SU-DHL-6 (cell line): ENCODE measurements at regions not wholly inside any gene's neighbourhood (a gene's known extent, or its start where the extent isn't known, plus 50 kb on each side); places are given as distances from the start of the nearest gene placed in this dataset.

Source experiments
- H2AFZ ChIP-seq: fragments of 200-600 bp; sonication (generic); 2 replicates; pipeline ENCODE4 v1.6.1; 2014; ENCODE audit warnings: low read depth, mild to moderate bottlenecking, moderate library complexity, mixed read lengths, antibody characterized with exemption, low read length; ENCODE audit not compliant: severe bottlenecking
- H3F3A ChIP-seq: fragments of 200-600 bp; shearing (Covaris generic); 2 replicates; pipeline ENCODE4 v1.6.0; 2016; ENCODE audit warnings: antibody characterized with exemption, mild to moderate bottlenecking; ENCODE audit not compliant: insufficient read depth
- H3K27ac ChIP-seq: fragments of 200-600 bp; sonication (generic); 2 replicates; pipeline ENCODE4 v1.5.1; 2016; ENCODE audit warnings: low read depth, mild to moderate bottlenecking, low read length, moderate library complexity, mixed read lengths
- H3K27me3 ChIP-seq: fragments of 200-600 bp; sonication (generic), shearing (Covaris generic); 2 replicates; pipeline ENCODE4 v1.6.0; 2014; ENCODE audit warnings: mild to moderate bottlenecking, low read length
- H3K36me3 ChIP-seq: fragments of 200-600 bp; sonication (generic); 2 replicates; pipeline ENCODE4 v1.6.1; 2014; ENCODE audit warnings: mild to moderate bottlenecking, low read length, mixed read lengths
- H3K4me2 ChIP-seq: fragments of 300-600, 200-600 bp; shearing (Covaris generic), sonication (generic); 2 replicates; pipeline ENCODE4 v1.6.0; 2014; ENCODE audit warnings: low read length, low read depth, mild to moderate bottlenecking; ENCODE audit not compliant: poor library complexity, severe bottlenecking
- H3K4me3 ChIP-seq: fragments of 200-600 bp; sonication (generic); 2 replicates; pipeline ENCODE4 v1.5.1; 2014; ENCODE audit warnings: antibody characterized with exemption, low read length, mild to moderate bottlenecking, mixed read lengths; ENCODE audit not compliant: insufficient read depth, poor library complexity, severe bottlenecking
- H3K79me2 ChIP-seq: fragments of 200-600 bp; sonication (generic); 2 replicates; pipeline ENCODE4 v1.6.1; 2014; ENCODE audit warnings: mild to moderate bottlenecking, low read length, moderate library complexity; ENCODE audit not compliant: insufficient read depth
- H3K9ac ChIP-seq: fragments of 200-600 bp; sonication (generic); 2 replicates; pipeline ENCODE4 v1.7.0; 2014; ENCODE audit warnings: mild to moderate bottlenecking, low read length
- H3K9me2 ChIP-seq: fragments of 200-600 bp; sonication (generic); replicated peaks from 2 replicates; pipeline ENCODE4 v1.6.1; 2014; ENCODE audit warnings: low read length; ENCODE audit not compliant: insufficient read depth
- H3K9me3 ChIP-seq: fragments of 200-600 bp; sonication (generic); 2 replicates; pipeline ENCODE4 v1.6.1; 2014; ENCODE audit warnings: low read length, mixed read lengths; ENCODE audit not compliant: insufficient read depth
- H4K20me1 ChIP-seq: fragments of 200-600 bp; sonication (generic); 2 replicates; pipeline ENCODE4 v1.6.1; 2014; ENCODE audit warnings: low read depth, mild to moderate bottlenecking, antibody characterized with exemption, low read length, moderate library complexity, mixed read lengths
- EZH2phosphoT487 ChIP-seq: fragments of 200-600 bp; sonication (generic), shearing (Covaris generic); conservative IDR thresholded peaks from 2 replicates; pipeline ENCODE4 v1.6.1; 2018; ENCODE audit warnings: mild to moderate bottlenecking, antibody characterized with exemption, low read length, moderate library complexity, mixed read lengths
- TF ChIP-seq, protein P1 (sequence below): fragments of 200-600 bp; sonication (generic); IDR thresholded peaks from one replicate; pipeline ENCODE4 v1.5.1; 2017; ENCODE audit warnings: antibody characterized with exemption, mild to moderate bottlenecking, low read length, moderate library complexity; ENCODE audit not compliant: insufficient read depth, poor library complexity, severe bottlenecking

GRCh38 chr15:95953032-95953431 is 377.5 kb upstream of the NR2F2 start:
- Histone ChIP-seq H3K9me3 (no peaks in the 10 kb centered on the region), H3K36me3 (no peaks in the 10 kb centered on the region), H4K20me1 (no peaks in the 10 kb centered on the region), H3K27me3 (no peaks in the 10 kb centered on the region), H3K9ac (no peak overlapping the region), H3K27ac (no peak overlapping the region), H3K4me2 (no peak overlapping the region), H3F3A (no peaks in the 10 kb centered on the region), H3K4me3 (no peak overlapping the region), H3K9me2 (no peaks in the 10 kb centered on the region), H3K79me2 (no peaks in the 10 kb centered on the region), H2AFZ (no peak overlapping the region)
- no peak for TF ChIP-seq EZH2phosphoT487

DNA sequence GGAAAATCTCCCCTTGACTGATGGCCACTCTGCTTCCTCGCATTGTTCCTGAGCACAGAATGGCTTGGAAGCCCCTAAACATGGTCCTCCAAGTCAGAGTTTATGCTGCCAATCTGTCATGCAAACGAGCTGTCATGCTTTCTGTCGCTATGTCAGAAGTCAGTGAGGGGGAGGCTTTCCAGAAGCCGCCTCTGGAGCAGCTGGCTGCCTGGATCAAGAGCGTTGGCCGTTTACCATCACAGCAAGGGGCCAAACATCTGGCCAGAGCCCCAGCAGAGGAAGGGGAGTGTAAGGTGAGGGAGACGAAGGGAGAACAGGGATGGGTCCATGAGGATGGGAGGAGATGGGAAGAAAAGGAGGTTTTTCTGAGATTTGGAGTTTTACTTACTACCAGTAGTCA is 372.6 kb upstream of the NR2F2 start:
- H3K9ac ChIP-seq, result no peak overlapping the region
- no peak overlapping the region for H3K4me3 ChIP-seq
- no peaks in the 10 kb centered on the region for H3F3A ChIP-seq
- H3K9me3 ChIP-seq, result no peaks in the 10 kb centered on the region
- H3K27me3 ChIP-seq, result no peaks in the 10 kb centered on the region
- H4K20me1 ChIP-seq, result no peaks in the 10 kb centered on the region
- H2AFZ ChIP-seq, result no peak overlapping the region
- TF ChIP-seq, protein P1, sequence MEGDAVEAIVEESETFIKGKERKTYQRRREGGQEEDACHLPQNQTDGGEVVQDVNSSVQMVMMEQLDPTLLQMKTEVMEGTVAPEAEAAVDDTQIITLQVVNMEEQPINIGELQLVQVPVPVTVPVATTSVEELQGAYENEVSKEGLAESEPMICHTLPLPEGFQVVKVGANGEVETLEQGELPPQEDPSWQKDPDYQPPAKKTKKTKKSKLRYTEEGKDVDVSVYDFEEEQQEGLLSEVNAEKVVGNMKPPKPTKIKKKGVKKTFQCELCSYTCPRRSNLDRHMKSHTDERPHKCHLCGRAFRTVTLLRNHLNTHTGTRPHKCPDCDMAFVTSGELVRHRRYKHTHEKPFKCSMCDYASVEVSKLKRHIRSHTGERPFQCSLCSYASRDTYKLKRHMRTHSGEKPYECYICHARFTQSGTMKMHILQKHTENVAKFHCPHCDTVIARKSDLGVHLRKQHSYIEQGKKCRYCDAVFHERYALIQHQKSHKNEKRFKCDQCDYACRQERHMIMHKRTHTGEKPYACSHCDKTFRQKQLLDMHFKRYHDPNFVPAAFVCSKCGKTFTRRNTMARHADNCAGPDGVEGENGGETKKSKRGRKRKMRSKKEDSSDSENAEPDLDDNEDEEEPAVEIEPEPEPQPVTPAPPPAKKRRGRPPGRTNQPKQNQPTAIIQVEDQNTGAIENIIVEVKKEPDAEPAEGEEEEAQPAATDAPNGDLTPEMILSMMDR, result no peak
- TF ChIP-seq EZH2phosphoT487, result no peak
- H3K79me2 ChIP-seq, result no peaks in the 10 kb centered on the region
- no peaks in the 10 kb centered on the region for H3K36me3 ChIP-seq
- H3K27ac ChIP-seq, result no peak overlapping the region
- no peak overlapping the region for H3K4me2 ChIP-seq
- no peaks in the 10 kb centered on the region for H3K9me2 ChIP-seq

DNA sequence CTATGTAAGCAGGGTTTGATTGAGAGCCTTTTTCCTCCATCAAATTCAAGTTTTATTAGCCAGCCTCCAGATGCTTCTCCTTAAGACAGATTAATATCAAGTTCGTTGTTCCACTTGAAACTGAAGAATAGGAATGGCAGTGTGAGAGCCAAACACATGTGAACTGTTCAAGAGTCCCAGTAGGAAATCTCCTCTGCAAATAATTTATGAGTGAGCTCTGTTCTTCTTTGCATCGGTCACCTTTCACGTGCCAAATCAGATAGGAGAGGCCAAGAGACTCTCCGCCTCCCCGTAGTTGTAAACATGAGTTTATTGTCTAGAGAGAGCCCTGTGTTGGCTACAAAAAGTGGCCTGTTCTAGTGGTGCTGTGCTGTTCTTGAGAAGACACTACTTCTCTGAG is 372.1 kb upstream of the NR2F2 start:
- Histone ChIP-seq H3K27ac (no peak overlapping the region), H3K4me3 (no peak overlapping the region), H3K9me3 (no peaks in the 10 kb centered on the region), H3F3A (no peaks in the 10 kb centered on the region), H4K20me1 (no peaks in the 10 kb centered on the region), H3K36me3 (no peaks in the 10 kb centered on the region), H2AFZ (no peak overlapping the region), H3K9ac (no peak overlapping the region), H3K27me3 (no peaks in the 10 kb centered on the region), H3K79me2 (no peaks in the 10 kb centered on the region), H3K9me2 (no peaks in the 10 kb centered on the region), H3K4me2 (no peak overlapping the region)
- TF ChIP-seq EZH2phosphoT487, result no peak
- TF ChIP-seq, protein P1, result no peak

- Histone ChIP-seq H3K79me2 (no peaks in the 10 kb centered on the region), H3K27me3 (no peaks in the 10 kb centered on the region), H3K4me2 (no peak overlapping the region)
Measured at GRCh38 chr15:95968856-95969255, 361.6 kb upstream of the NR2F2 start.

More at GRCh38 chr15:95968856-95969255, 361.6 kb upstream of the NR2F2 start:
- Histone ChIP-seq H3K36me3 (no peaks in the 10 kb centered on the region), H3K9ac (no peak overlapping the region), H3K9me3 (no peaks in the 10 kb centered on the region), H3K27ac (no peak overlapping the region), H3K9me2 (no peaks in the 10 kb centered on the region), H3F3A (no peaks in the 10 kb centered on the region), H4K20me1 (no peaks in the 10 kb centered on the region), H3K4me3 (no peak overlapping the region), H2AFZ (no peak overlapping the region)
- TF ChIP-seq EZH2phosphoT487, result no peak
- TF ChIP-seq, protein P1, result no peak
